Kidney capillary endothelial cell (primary cell): ENCODE measurements at regions not wholly inside any gene's neighbourhood (a gene's known extent, or its start where the extent isn't known, plus 50 kb on each side); places are given as distances from the start of the nearest gene placed in this dataset.

Source experiments
- DNase-seq: peaks from one replicate; pipeline ENCODE4 v3.0.0-alpha.2; 2018; ENCODE audit warnings: low spot score

GRCh38 chr15:93553167-93553935 lies 464.3 kb upstream of the RGMA start:
- no peak for DNase-seq

DNA sequence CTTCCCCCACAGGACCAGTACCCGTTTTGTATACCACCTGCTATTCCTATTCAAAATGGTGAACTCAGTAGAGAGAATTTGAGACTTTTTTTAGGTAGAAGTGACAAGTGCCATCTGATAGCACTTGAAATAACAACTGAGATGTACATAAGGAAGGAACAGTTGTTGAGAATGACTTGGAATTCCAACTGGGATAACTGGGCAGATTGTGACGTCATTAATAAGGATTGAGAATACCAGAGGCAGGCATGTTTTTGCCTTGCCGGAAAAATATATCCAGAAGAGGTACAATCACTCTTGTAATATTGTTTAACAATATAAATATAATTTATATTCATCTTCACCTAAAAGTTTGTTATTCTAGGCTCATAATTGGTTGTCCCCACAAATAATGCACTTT lies 454.1 kb upstream of the RGMA start:
- no peak for DNase-seq

GRCh38 chr15:93527374-93528050 lies 438.5 kb upstream of the RGMA start:
- DNase-seq: no peak

GRCh38 chr15:93524432-93524831 lies 435.4 kb upstream of the RGMA start:
- no peak for DNase-seq

DNA sequence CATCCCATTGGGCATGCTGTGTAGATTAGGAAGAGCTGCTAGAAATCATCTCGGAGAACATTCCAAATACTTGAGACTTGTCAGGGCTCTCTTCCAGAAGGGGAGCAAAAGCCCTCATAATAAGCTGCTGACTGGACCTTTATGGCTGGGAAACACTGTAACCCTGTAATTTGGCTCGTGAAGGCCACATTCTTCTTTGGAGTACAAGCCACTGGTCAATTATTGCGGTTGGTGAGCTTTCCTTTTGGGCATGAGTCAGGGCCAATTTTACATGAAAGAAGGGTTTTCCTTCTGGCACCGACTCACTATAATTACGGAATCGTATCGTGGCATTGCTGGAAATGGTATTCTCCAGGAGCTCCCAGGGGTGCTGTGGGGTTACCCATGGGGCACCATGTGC lies 434.5 kb upstream of the RGMA start:
- DNase-seq: no peak

GRCh38 chr15:93520206-93520605 lies 431.2 kb upstream of the RGMA start:
- no peak for DNase-seq

GRCh38 chr15:93519599-93519998 lies 430.6 kb upstream of the RGMA start:
- no peak for DNase-seq

DNA sequence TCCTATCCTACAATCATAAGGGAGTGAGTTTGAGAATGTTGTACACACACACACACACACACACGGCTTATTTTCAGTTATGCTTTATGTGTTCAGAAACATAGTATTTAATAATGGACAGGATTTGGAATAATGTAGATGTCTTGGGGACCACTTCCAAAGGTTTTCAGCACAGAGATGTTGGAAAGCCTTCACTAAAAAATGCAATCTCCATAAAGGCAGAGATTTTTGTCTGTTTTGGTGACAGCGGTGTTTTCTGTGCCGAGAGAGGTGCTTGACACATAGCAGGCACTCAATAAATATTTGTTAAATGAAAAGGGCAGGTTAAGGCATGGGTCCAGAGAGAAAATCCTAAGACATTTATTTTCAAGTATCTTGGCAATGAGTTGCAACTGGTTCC lies 428.2 kb upstream of the RGMA start:
- no peak for DNase-seq

GRCh38 chr15:93515256-93516051 lies 426.4 kb upstream of the RGMA start:
- peak; percentile 2 for DNase-seq

DNA sequence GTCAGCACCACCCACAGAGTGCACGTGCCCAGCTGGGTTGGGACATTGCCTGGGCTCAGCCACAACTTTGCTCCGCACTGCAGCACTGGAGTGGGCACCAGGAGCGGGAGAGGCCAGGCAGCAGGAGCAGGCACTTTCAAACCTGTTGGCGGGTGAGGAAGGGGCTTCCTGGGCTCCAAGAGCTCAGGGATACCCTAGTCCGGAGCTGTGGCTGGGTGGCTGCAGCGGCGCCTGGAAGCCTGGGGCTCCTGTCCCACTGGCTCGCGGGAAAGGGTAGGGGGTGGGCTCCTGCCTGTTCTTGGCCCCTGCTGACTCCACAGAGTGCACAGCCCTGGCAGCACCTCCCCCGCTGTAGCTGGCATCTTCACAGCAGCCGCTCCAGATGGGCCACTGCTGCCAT lies 417.6 kb upstream of the RGMA start:
- no peak for DNase-seq

GRCh38 chr15:93505506-93505905 lies 416.5 kb upstream of the RGMA start:
- no peak for DNase-seq

- DNase-seq: no peak
These were observed 412.9 kb upstream of the RGMA start for GRCh38 chr15:93501946-93502345.

GRCh38 chr15:93500155-93500554 lies 411.1 kb upstream of the RGMA start:
- no peak for DNase-seq

GRCh38 chr15:93497291-93497690 lies 408.3 kb upstream of the RGMA start:
- no peak for DNase-seq

- no peak for DNase-seq
These were observed 407.9 kb upstream of the RGMA start for GRCh38 chr15:93496888-93497287.

DNA sequence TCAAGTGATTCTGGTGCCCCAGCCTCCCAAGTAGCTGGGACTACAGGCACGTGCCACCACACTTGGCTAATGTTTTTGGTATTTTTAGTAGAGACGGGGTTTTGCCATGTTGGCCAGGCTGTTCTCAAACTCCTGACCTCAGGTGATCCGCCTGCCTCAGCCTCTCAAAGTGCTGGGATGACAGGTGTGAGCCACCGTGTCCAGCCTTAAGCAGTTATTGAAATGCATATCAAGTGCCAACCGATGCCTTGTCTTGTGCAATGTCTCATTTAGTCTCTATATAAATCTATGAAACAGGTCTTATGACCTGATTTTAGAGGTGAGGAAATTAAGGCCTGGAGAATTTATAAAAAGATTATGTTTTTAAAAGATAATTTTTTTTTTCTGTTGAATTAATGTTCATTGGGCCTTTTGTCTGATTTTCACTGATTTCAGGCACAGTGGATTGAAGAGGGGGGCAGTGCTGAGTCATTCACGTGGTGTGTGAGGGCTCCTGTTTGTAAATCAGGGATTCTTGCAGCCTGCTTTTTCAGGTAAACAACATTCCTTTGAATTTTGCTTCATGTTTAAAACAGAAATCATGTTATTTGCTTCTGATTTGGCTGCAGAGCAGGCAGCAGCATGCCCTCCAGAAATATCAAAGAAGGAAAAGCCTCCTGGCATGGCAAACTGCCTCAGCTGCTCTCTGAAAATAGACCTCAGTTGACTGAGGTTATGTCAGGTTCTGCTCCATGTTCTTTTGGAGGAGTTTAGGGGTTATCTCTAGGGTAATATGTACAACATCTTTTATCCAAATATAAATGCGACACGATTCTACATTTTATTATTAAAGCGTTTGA lies 407.0 kb upstream of the RGMA start:
- DNase-seq: no peak

GRCh38 chr15:93493172-93493571 lies 404.2 kb upstream of the RGMA start:
- DNase-seq: no peak

DNA sequence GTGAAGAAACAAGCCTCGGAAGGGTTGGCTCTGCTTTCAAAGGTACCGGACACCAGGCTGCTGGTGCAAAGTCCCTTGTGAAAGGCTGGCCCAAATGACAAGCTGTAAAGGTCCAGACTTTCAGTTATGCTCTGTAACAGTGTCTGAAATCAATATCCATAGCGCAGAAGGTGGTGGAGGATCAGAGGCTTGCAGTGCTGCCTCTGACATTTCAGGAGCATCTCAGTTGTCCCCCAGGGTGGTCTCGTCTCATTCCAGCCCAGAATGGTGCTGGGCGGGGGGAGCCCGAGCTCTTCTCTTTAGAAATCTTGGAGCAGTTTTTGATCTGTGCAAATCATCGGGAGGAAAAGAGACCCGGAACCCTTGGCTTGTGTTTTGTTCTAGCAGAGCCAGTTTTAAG lies 402.3 kb upstream of the RGMA start:
- DNase-seq: no peak

DNA sequence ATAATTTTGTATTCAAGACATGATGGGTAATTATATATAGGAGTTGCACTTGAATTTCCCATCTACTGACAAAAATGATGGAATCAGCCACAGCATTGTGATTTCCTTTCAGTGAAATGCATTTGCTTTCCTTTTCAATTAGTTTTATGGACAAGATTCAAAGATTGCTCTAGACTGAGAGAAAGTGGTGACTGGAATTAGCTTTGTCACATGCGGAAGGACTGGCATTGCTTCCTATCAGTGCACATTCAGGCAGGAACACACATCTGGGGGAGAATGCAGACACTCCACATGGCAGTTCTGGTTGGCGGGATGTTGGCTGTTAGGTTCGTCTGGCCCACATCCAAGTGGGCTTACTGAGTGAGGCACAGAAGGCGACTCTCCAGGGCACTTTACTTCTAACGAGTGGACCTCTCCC lies 399.3 kb upstream of the RGMA start:
- DNase-seq: no peak

DNA sequence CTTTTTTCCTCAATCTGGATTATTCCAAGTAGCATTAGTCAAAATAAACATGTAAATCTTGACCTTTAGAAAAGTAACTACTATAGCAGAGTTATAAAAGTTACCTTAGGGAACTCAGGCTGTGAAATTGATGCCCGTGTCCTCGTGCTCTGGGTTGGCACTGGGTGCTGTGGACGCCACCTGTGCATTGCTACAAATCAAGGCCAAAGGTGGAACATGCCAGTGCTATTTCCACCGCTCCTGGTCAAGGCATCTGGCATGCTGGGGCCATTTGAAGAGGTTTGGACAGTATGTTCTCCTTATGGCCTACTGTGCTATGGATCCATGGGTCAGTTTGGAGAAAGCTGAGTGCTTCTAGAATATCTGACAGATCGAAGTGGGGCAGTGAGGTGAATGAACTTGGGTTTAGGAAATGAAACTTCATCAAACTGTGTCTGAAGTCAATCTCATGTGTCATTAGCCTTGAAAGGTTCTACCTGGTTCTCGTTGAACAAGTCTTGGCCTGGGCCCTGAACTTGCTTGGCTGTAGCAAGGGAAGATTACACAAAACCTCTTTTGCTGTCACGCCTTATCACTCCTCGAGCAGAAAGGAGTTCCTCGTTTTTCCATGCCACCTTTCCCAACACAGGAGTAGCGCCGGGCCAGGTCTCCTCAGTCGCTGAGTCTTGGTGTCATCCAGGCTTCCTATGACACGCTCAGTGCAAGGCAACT lies 397.6 kb upstream of the RGMA start:
- no peak for DNase-seq
